Fibroblast of pulmonary artery (primary cell): ENCODE measurements at regions not wholly inside any gene's neighbourhood (a gene's known extent, or its start where the extent isn't known, plus 50 kb on each side); places are given as distances from the start of the nearest gene placed in this dataset.

ENCODE experiments used
- DNase-seq: peaks from one replicate; pipeline ENCODE4 v3.0.0-alpha.2; 2010; ENCODE audit warnings: low read depth
- H3K4me3 ChIP-seq: replicated peaks from 2 replicates; pipeline ENCODE4 v1.5.1; 2011; ENCODE audit warnings: low read depth, mild to moderate bottlenecking, control low read depth, low read length, moderate library complexity
- TF ChIP-seq, protein P1 (sequence below): IDR thresholded peaks from 2 replicates; pipeline ENCODE4 v1.5.1; 2011; ENCODE audit warnings: mild to moderate bottlenecking, control low read depth, low read length, inconsistent platforms; ENCODE audit errors: missing control alignments

GRCh38 chr5:38709678-38710306 lies 136.0 kb upstream of the OSMR start:
- DNase-seq, result no peak
- H3K4me3 ChIP-seq, result no peak overlapping the region
- TF ChIP-seq, protein P1, sequence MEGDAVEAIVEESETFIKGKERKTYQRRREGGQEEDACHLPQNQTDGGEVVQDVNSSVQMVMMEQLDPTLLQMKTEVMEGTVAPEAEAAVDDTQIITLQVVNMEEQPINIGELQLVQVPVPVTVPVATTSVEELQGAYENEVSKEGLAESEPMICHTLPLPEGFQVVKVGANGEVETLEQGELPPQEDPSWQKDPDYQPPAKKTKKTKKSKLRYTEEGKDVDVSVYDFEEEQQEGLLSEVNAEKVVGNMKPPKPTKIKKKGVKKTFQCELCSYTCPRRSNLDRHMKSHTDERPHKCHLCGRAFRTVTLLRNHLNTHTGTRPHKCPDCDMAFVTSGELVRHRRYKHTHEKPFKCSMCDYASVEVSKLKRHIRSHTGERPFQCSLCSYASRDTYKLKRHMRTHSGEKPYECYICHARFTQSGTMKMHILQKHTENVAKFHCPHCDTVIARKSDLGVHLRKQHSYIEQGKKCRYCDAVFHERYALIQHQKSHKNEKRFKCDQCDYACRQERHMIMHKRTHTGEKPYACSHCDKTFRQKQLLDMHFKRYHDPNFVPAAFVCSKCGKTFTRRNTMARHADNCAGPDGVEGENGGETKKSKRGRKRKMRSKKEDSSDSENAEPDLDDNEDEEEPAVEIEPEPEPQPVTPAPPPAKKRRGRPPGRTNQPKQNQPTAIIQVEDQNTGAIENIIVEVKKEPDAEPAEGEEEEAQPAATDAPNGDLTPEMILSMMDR, result no peak

- TF ChIP-seq, protein P1, result no peak
- no peak for DNase-seq
- H3K4me3 ChIP-seq, result no peak overlapping the region
Observed at GRCh38 chr5:38710627-38711026, 135.2 kb upstream of the OSMR start.

DNA sequence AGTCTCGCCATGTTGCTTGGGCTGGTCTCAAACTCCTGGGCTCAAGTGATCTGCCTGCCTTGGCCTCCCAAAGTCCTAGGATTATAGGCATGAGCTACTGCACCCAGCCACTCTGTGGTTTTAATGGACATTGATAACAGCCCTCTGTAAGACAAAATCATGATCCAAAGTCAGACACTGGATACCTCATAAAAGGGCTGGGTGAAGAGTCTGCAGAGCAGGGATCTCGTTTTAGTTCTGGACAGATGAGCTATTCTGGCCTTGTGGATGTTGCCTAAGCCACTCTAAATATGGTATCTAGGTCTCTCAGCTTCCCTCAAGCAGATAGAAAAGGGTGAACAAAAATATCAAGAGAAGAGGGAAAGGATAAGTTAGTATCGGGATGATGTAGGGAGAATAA lies 133.4 kb upstream of the OSMR start:
- no peak overlapping the region for H3K4me3 ChIP-seq

GRCh38 chr5:38714240-38714639 lies 131.6 kb upstream of the OSMR start:
- H3K4me3 ChIP-seq, result no peak overlapping the region
- TF ChIP-seq, protein P1, result no peak
- no peak for DNase-seq

More for the DNA sequence above, 133.4 kb upstream of the OSMR start:
- TF ChIP-seq, protein P1, result no peak
- no peak for DNase-seq

GRCh38 chr5:38714703-38715355 lies 131.0 kb upstream of the OSMR start:
- H3K4me3 ChIP-seq, result no peak overlapping the region
- TF ChIP-seq, protein P1, result no peak
- DNase-seq, result no peak

DNA sequence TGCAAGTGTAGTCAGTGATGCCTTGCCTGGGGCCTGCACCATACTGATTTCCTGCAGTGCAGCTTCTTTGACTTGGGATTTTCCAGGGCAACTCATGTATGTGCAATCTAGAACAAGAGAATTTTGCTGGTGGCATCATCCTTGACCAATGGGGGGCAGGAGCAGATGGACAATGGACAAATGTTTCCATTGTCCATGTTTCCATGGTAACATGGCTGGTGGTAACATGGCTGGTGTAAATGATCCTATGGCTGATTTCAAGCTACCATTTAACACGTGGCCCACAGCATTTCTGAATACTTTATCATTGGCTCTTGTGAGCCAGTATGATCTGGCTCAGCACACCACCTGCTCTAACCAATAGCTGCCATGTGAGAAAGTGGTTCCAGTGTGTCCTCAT lies 130.1 kb upstream of the OSMR start:
- H3K4me3 ChIP-seq, result no peak overlapping the region
- peak; percentile 31 for DNase-seq
- TF ChIP-seq, protein P1, result no peak

DNA sequence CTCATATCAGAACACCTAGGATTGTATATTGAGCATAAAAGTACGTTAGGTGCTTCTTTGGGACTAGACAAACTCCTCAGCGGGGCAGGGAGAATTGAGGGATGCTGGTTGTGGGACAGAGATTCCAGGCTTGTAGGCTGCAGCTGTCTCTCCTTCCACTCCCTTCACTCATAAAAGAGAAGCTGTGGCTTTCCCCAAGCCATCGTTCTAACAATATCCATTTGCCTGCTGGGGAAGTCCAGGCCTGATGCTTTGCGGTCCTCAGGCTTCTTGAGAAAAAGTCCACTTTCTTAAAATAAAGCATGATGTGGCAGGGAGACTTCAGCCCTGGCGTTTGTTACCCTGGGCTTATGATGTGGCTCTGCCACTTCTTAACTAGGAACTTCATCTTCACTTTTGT lies 129.3 kb upstream of the OSMR start:
- TF ChIP-seq, protein P1, result no peak
- H3K4me3 ChIP-seq, result no peak overlapping the region
- DNase-seq, result no peak
